GM12878 (cell line): ENCODE measurements at regions not wholly inside any gene's neighbourhood (a gene's known extent, or its start where the extent isn't known, plus 50 kb on each side); places are given as distances from the start of the nearest gene placed in this dataset.

Experiments used
- CREM ChIP-seq: IDR thresholded peaks from 2 replicates; pipeline ENCODE4 v1.6.1; 2014; ENCODE audit warnings: antibody characterized with exemption, low read depth
- GABPA ChIP-seq: IDR thresholded peaks from 2 replicates; pipeline ENCODE4 v1.6.1; 2014; ENCODE audit warnings: antibody characterized with exemption, low read depth, mild to moderate bottlenecking, inconsistent platforms
- KAT2A ChIP-seq: conservative IDR thresholded peaks from 2 replicates; pipeline ENCODE4 v1.6.1; 2011; ENCODE audit warnings: low read depth, low read length; ENCODE audit not compliant: control insufficient read depth
- MEF2B ChIP-seq: fragments of 450-650 bp; IDR thresholded peaks from 2 replicates; pipeline ENCODE4 v1.6.1; 2018; ENCODE audit warnings: mild to moderate bottlenecking, moderate library complexity; ENCODE audit not compliant: partially characterized antibody, poor library complexity, severe bottlenecking
- MTA3 ChIP-seq: IDR thresholded peaks from 2 replicates; pipeline ENCODE4 v1.6.1; 2012; ENCODE audit warnings: low read length, inconsistent platforms, borderline replicate concordance
- NFXL1 ChIP-seq: fragments of 450-650 bp; IDR thresholded peaks from 2 replicates; pipeline ENCODE4 v1.6.1; 2017; ENCODE audit warnings: antibody characterized with exemption, mild to moderate bottlenecking, borderline replicate concordance
- RFX5 ChIP-seq: IDR thresholded peaks from 2 replicates; pipeline ENCODE4 v1.6.1; 2011; ENCODE audit warnings: low read depth, low read length, improper control_type of control experiment
- SREBF1 ChIP-seq: IDR thresholded peaks from 2 replicates; pipeline ENCODE4 v1.6.1; 2012; ENCODE audit warnings: mild to moderate bottlenecking, low read length
- TBL1XR1 ChIP-seq: IDR thresholded peaks from 2 replicates; pipeline ENCODE4 v1.6.1; 2012; ENCODE audit warnings: low read depth, low read length, improper control_type of control experiment
- ZNF592 ChIP-seq: fragments of 450-650 bp; IDR thresholded peaks from 2 replicates; pipeline ENCODE4 v1.6.1; 2017; ENCODE audit warnings: mild to moderate bottlenecking, moderate library complexity
- ZNF687 ChIP-seq: fragments of 450-650 bp; IDR thresholded peaks from 2 replicates; pipeline ENCODE4 v1.6.1; 2017; ENCODE audit warnings: mild to moderate bottlenecking, moderate library complexity
- ZZZ3 ChIP-seq: IDR thresholded peaks from 2 replicates; pipeline ENCODE4 v1.6.1; 2011; ENCODE audit warnings: low read depth; ENCODE audit not compliant: control insufficient read depth, insufficient read length
- TF ChIP-seq, protein P1 (sequence below): fragments of 450-650 bp; IDR thresholded peaks from 2 replicates; pipeline ENCODE4 v1.6.1; 2016; ENCODE audit warnings: mild to moderate bottlenecking, moderate library complexity, borderline replicate concordance
- TF ChIP-seq, protein P2 (sequence below): fragments of 450-650 bp; IDR thresholded peaks from 2 replicates; pipeline ENCODE4 v1.6.1; 2016; ENCODE audit warnings: mild to moderate bottlenecking

DNA sequence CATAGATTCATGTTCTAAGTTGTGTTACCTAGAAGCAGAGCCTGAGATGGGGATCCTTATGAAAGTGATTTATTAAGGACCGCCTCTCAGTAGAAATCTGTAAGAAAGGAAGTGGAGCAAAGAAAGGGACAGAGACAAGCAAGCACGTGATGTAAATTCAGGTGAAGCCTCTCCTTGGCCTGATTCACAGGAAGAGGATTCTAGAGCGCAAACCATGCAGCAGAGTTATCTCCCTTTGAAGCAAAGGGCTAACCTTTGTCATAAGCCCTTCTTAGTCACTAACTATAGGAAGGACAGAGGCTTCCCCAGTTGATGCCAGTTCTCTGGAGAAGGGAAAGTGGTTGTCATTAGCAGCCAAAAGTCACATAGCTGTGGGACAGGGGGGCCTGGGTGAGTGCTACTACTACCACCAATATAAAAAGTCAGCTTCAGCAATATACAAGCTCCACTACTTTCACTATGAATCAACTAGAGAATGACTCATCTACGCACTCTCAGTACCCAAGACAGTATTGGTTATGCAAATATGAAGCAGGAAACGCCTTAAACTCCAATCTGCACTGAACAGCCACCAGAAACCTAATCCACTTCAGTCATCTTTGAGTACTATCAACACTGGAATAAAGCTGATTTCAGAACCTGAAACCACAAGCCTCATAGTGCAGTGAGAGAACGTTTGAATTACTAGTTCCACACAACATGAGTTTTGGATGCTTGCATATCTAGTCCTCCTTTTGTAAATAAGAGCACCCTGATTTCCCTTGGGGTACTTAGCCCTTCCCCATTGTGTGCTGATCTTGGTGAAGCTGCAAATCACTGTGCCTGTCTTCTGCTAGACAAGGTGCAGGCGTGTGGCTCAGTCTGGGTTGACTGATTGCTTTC is 162.7 kb downstream of the ZNF608 start (continued):
- TF ChIP-seq ZNF592 = no peak
- TF ChIP-seq MEF2B = peak; percentile 67
- peak; percentile 90; the same call in 1 of the 2 replicates for TF ChIP-seq MTA3
- TF ChIP-seq, protein P1, sequence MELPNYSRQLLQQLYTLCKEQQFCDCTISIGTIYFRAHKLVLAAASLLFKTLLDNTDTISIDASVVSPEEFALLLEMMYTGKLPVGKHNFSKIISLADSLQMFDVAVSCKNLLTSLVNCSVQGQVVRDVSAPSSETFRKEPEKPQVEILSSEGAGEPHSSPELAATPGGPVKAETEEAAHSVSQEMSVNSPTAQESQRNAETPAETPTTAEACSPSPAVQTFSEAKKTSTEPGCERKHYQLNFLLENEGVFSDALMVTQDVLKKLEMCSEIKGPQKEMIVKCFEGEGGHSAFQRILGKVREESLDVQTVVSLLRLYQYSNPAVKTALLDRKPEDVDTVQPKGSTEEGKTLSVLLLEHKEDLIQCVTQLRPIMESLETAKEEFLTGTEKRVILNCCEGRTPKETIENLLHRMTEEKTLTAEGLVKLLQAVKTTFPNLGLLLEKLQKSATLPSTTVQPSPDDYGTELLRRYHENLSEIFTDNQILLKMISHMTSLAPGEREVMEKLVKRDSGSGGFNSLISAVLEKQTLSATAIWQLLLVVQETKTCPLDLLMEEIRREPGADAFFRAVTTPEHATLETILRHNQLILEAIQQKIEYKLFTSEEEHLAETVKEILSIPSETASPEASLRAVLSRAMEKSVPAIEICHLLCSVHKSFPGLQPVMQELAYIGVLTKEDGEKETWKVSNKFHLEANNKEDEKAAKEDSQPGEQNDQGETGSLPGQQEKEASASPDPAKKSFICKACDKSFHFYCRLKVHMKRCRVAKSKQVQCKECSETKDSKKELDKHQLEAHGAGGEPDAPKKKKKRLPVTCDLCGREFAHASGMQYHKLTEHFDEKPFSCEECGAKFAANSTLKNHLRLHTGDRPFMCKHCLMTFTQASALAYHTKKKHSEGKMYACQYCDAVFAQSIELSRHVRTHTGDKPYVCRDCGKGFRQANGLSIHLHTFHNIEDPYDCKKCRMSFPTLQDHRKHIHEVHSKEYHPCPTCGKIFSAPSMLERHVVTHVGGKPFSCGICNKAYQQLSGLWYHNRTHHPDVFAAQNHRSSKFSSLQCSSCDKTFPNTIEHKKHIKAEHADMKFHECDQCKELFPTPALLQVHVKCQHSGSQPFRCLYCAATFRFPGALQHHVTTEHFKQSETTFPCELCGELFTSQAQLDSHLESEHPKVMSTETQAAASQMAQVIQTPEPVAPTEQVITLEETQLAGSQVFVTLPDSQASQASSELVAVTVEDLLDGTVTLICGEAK = no peak
- TF ChIP-seq GABPA = peak; percentile 51; the same call in 1 of the 2 replicates
- no peak for TF ChIP-seq ZNF687
- peak; percentile 78 for TF ChIP-seq CREM
- peak; percentile 89 for TF ChIP-seq TBL1XR1
- no peak for TF ChIP-seq RFX5
- TF ChIP-seq, protein P2, sequence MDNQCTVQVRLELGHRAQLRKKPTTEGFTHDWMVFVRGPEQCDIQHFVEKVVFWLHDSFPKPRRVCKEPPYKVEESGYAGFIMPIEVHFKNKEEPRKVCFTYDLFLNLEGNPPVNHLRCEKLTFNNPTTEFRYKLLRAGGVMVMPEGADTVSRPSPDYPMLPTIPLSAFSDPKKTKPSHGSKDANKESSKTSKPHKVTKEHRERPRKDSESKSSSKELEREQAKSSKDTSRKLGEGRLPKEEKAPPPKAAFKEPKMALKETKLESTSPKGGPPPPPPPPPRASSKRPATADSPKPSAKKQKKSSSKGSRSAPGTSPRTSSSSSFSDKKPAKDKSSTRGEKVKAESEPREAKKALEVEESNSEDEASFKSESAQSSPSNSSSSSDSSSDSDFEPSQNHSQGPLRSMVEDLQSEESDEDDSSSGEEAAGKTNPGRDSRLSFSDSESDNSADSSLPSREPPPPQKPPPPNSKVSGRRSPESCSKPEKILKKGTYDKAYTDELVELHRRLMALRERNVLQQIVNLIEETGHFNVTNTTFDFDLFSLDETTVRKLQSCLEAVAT = no peak
- no peak for TF ChIP-seq KAT2A
- no peak for TF ChIP-seq NFXL1
- TF ChIP-seq ZZZ3 = no peak
- peak; percentile 50 for TF ChIP-seq SREBF1
